ENCODE measurements at regions not wholly inside any gene's neighbourhood (a gene's known extent, or its start where the extent isn't known, plus 50 kb on each side); places are given as distances from the start of the nearest gene placed in this dataset.

GRCh38 chr6:168737481-168737880 lies 296.5 kb downstream of the SMOC2 start:
- TF ChIP-seq EZH2 (IDR thresholded peaks at IDR 0.05; ENCODE audit: borderline replicate concordance, low read length) (no peak), CTCF (conservative IDR thresholded peaks at IDR 0.05 in 1 of 2, IDR thresholded peaks at IDR 0.05 in 1 of 2; ENCODE audit: extremely low read depth in 1 of 2, insufficient read depth in 1 of 2, low read depth in 1 of 2, low read length in 2 of 2) (no peak)

Data from mammary epithelial cell (primary cell).